ENCODE measurements at regions not wholly inside any gene's neighbourhood (a gene's known extent, or its start where the extent isn't known, plus 50 kb on each side); places are given as distances from the start of the nearest gene placed in this dataset.
"Not testable (repeated sequence)": the region's sequence is repeated elsewhere in the genome, so short reads cannot be mapped to it uniquely, and the experiment has no call there.

- not testable (repeated sequence) for H3K27ac ChIP-seq; H3K36me3 ChIP-seq; H3K4me1 ChIP-seq (replicated peaks); H3K4me3 ChIP-seq; DNase-seq (ENCODE audit: low read depth in 1 of 2, low spot score in 2 of 2); H3K9me3 ChIP-seq (replicated peaks); H3K27me3 ChIP-seq (replicated peaks)
Measured at GRCh38 chr20:47972297-47972915, 187.1 kb upstream of the SULF2 start.

DNA sequence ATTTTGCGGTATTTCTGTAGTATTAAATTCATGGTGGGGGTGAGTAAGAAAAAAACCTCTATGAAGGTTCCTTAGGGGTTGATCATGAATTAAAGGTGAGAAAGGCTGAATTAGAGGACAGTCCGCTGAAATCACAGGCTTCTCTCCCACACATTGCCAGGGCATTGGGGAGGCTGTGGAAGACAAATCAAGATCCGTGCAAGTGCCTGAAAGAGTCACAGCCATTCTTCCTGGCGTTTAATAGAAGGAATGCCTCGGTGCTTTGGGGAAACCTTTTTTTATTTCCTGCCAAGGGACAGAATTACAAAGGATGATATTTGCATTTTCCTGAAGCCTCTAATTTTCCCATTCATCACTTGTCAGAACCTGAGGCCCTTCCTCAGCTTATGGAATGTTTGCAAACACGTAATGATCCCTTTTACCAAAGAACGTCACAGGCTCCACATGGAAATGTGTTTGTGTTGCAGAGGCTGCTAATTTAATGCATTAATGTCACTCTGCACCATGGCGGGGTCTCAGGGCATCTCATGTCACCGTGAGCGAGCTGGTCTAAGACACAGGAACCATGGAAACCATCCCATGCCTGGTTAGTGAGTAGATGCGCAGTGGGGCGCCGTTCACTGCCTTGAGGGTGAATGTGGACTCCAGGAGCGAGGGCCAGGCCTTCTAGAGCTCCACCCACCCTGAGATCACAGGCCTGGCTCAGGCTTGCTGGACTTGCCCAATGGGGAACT, 185.9 kb upstream of the SULF2 start:
- no peak overlapping the region for H3K27ac ChIP-seq
- no peaks in the 10 kb centered on the region for H3K36me3 ChIP-seq
- H3K27me3 ChIP-seq (replicated peaks), result no peaks in the 10 kb centered on the region
- H3K4me3 ChIP-seq, result no peak overlapping the region
- no peaks in the 10 kb centered on the region for H3K9me3 ChIP-seq (replicated peaks)
- no peak for DNase-seq (ENCODE audit: low read depth in 1 of 2, low spot score in 2 of 2)
- H3K4me1 ChIP-seq (replicated peaks), result no peaks in the 10 kb centered on the region

DNA sequence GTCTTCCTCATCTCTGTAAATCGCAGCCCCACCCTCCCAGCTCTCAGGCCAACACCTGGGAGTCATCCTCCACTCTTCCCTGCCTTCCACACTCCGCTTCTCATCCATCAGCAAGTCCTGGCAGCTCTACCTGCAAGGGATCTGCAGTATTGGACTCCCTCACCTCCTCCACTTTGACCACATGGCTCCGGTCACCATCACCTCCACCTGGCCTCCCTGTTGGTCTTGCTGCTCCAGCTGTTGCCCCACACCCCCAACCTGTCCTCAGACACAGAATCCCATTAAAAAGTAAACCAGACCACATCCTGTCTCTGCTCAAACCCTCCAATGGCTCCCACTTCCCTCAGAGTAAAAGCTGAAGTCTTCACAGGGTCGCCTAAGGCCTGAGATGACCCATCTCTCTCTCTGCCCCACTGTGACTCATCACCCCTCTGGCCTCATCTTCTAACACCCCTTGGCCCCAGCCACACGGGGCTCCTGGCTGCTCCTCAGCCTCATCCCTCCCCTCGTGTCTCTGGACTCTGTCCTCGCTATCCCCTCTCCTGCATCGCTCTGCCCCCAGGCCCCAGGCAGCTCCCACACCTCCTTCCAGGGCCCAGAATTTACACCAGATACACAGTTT, 185.1 kb upstream of the SULF2 start:
- no peak overlapping the region for H3K27ac ChIP-seq
- no peak for DNase-seq (ENCODE audit: low read depth in 1 of 2, low spot score in 2 of 2)

GRCh38 chr20:47969426-47969825, 184.1 kb upstream of the SULF2 start:
- Histone ChIP-seq H3K27me3 (replicated peaks) (peaks cover 6% of the 10 kb centered on the region; the same call in 1 of the 2 replicates), H3K36me3 (no peaks in the 10 kb centered on the region), H3K4me1 (replicated peaks) (no peaks in the 10 kb centered on the region), H3K4me3 (no peak overlapping the region), H3K9me3 (replicated peaks) (no peaks in the 10 kb centered on the region), H3K27ac (no peak overlapping the region)
- no peak for DNase-seq (ENCODE audit: low read depth in 1 of 2, low spot score in 2 of 2)

More for the DNA sequence above, 185.1 kb upstream of the SULF2 start:
- H3K27me3 ChIP-seq (replicated peaks), result peaks cover 4% of the 10 kb centered on the region; the same call in 1 of the 2 replicates
- H3K4me3 ChIP-seq, result no peak overlapping the region
- no peaks in the 10 kb centered on the region for H3K9me3 ChIP-seq (replicated peaks)
- H3K4me1 ChIP-seq (replicated peaks), result no peaks in the 10 kb centered on the region
- no peaks in the 10 kb centered on the region for H3K36me3 ChIP-seq

- no peak for DNase-seq (ENCODE audit: low read depth in 1 of 2, low spot score in 2 of 2)
- Histone ChIP-seq H3K27ac (no peak overlapping the region), H3K4me1 (replicated peaks) (no peaks in the 10 kb centered on the region), H3K4me3 (no peak overlapping the region), H3K9me3 (replicated peaks) (no peaks in the 10 kb centered on the region), H3K27me3 (replicated peaks) (peaks cover 9% of the 10 kb centered on the region; the same call in 1 of the 2 replicates), H3K36me3 (no peaks in the 10 kb centered on the region)
Measured at GRCh38 chr20:47968541-47969310, 183.4 kb upstream of the SULF2 start.

- DNase-seq (ENCODE audit: low read depth in 1 of 2, low spot score in 2 of 2), result no peak
- Histone ChIP-seq H3K4me1 (replicated peaks) (peaks cover 15% of the 10 kb centered on the region), H3K27me3 (replicated peaks) (peaks cover 9% of the 10 kb centered on the region; the same call in 1 of the 2 replicates), H3K4me3 (no peak overlapping the region), H3K36me3 (no peaks in the 10 kb centered on the region), H3K27ac (no peak overlapping the region), H3K9me3 (replicated peaks) (no peaks in the 10 kb centered on the region)
Measured at GRCh38 chr20:47964149-47964548, 178.9 kb upstream of the SULF2 start.

GRCh38 chr20:47963022-47963421, 177.7 kb upstream of the SULF2 start:
- H3K36me3 ChIP-seq, result no peaks in the 10 kb centered on the region

GRCh38 chr20:47962286-47962963, 177.1 kb upstream of the SULF2 start:
- Histone ChIP-seq H3K27ac (no peak overlapping the region), H3K9me3 (replicated peaks) (no peaks in the 10 kb centered on the region), H3K4me1 (replicated peaks) (peaks cover 16% of the 10 kb centered on the region), H3K27me3 (replicated peaks) (peaks cover 9% of the 10 kb centered on the region; the same call in 1 of the 2 replicates), H3K36me3 (no peaks in the 10 kb centered on the region), H3K4me3 (no peak overlapping the region)
- no peak for DNase-seq (ENCODE audit: low read depth in 1 of 2, low spot score in 2 of 2)

More at GRCh38 chr20:47963022-47963421, 177.7 kb upstream of the SULF2 start:
- DNase-seq (ENCODE audit: low read depth in 1 of 2, low spot score in 2 of 2), result no peak
- no peak overlapping the region for H3K4me3 ChIP-seq
- no peak overlapping the region for H3K27ac ChIP-seq
- peaks cover 9% of the 10 kb centered on the region; the same call in 1 of the 2 replicates for H3K27me3 ChIP-seq (replicated peaks)
- peaks cover 15% of the 10 kb centered on the region for H3K4me1 ChIP-seq (replicated peaks)
- no peaks in the 10 kb centered on the region for H3K9me3 ChIP-seq (replicated peaks)

GRCh38 chr20:47960769-47961541, 175.7 kb upstream of the SULF2 start:
- Histone ChIP-seq H3K27me3 (replicated peaks) (peaks cover 9% of the 10 kb centered on the region; the same call in 1 of the 2 replicates), H3K4me1 (replicated peaks) (peaks cover 30% of the 10 kb centered on the region), H3K4me3 (no peak overlapping the region), H3K36me3 (no peaks in the 10 kb centered on the region), H3K9me3 (replicated peaks) (no peaks in the 10 kb centered on the region), H3K27ac (no peak overlapping the region)
- DNase-seq (ENCODE audit: low read depth in 1 of 2, low spot score in 2 of 2), result peak in 1 of 2 experiments; percentile 58

- peaks cover 35% of the 10 kb centered on the region for H3K4me1 ChIP-seq (replicated peaks)
- DNase-seq (ENCODE audit: low read depth in 1 of 2, low spot score in 2 of 2), result no peak
Measured at GRCh38 chr20:47960277-47960676, 175.0 kb upstream of the SULF2 start.

DNA sequence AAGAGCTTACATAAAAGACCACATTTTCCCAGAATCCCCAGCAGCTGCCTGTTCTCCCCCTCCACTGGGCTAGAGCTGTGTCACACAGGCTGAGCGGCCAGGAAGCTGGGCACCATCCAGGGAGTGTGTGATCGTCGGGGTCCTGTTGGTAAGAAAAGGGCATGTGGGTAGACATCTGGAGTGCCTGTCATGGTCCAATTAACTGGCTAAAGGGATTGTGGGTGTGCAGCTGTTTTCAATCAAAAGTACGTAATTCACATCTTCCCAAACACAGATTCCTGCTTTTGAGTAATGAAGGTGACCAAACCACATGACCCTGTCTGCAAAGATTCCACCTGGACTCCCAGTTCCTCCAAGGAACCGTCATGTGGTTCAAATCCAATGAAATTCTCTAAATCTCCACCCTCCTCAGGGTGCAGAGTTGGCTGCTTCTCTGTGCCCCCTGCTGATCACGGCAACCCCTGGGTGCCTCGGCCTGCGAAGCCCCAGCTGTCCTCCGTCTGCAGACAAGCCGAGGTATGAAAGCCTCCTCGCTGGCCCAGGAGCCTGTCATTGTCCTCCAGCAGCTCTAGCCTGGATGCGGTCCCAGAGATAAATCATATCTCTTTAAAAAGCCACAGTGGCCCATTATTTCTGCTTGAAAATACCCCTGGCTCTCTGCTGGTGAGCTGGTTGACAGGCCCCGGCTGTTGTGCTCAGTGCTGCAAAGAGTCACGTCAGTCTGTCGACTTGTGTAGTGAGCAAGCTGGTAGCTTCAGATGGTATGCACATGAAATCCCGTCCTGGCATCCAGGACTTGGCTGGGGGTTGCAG, 172.9 kb upstream of the SULF2 start:
- not testable (repeated sequence) for H3K27ac ChIP-seq; H3K36me3 ChIP-seq; H3K9me3 ChIP-seq (replicated peaks); H3K27me3 ChIP-seq (replicated peaks); H3K4me3 ChIP-seq; DNase-seq (ENCODE audit: low read depth in 1 of 2, low spot score in 2 of 2)
- peaks cover 35% of the 10 kb centered on the region for H3K4me1 ChIP-seq (replicated peaks)

More at GRCh38 chr20:47960277-47960676, 175.0 kb upstream of the SULF2 start:
- Histone ChIP-seq H3K27me3 (replicated peaks) (peaks cover 4% of the 10 kb centered on the region; the same call in 1 of the 2 replicates), H3K27ac (no peak overlapping the region), H3K4me3 (no peak overlapping the region), H3K36me3 (no peaks in the 10 kb centered on the region), H3K9me3 (replicated peaks) (no peaks in the 10 kb centered on the region)

GRCh38 chr20:47957135-47957534, 171.9 kb upstream of the SULF2 start:
- no peak overlapping the region for H3K27ac ChIP-seq
- H3K9me3 ChIP-seq (replicated peaks), result no peaks in the 10 kb centered on the region
- peaks cover 35% of the 10 kb centered on the region for H3K4me1 ChIP-seq (replicated peaks)
- H3K4me3 ChIP-seq, result no peak overlapping the region
- H3K36me3 ChIP-seq, result no peaks in the 10 kb centered on the region
- no peaks in the 10 kb centered on the region for H3K27me3 ChIP-seq (replicated peaks)
- DNase-seq (ENCODE audit: low read depth in 1 of 2, low spot score in 2 of 2), result no peak

Measured in SJSA1 (cell line).